ENCODE measurements at regions not wholly inside any gene's neighbourhood (a gene's known extent, or its start where the extent isn't known, plus 50 kb on each side); places are given as distances from the start of the nearest gene placed in this dataset.

DNA sequence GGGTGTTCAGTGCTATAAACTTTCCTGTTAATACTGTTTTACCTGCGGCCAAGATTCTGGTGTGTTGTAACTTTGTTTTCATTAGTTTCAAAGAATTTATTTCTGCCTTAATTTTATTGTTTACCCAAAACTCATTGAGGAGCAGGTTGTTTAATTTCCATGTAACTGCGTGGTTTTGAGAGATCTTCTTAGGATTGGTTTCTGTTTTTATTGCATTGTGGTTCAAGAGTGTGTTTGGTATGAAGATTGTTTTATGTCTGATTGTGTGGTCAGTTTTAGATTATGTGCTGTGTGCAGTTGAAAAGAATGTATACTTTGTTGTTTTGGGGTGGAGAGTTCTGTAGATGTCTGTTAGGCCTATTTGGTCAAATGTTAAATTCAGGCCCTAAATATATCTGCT is 133.5 kb upstream of the GALNT15 start:
- TF ChIP-seq, protein P1, sequence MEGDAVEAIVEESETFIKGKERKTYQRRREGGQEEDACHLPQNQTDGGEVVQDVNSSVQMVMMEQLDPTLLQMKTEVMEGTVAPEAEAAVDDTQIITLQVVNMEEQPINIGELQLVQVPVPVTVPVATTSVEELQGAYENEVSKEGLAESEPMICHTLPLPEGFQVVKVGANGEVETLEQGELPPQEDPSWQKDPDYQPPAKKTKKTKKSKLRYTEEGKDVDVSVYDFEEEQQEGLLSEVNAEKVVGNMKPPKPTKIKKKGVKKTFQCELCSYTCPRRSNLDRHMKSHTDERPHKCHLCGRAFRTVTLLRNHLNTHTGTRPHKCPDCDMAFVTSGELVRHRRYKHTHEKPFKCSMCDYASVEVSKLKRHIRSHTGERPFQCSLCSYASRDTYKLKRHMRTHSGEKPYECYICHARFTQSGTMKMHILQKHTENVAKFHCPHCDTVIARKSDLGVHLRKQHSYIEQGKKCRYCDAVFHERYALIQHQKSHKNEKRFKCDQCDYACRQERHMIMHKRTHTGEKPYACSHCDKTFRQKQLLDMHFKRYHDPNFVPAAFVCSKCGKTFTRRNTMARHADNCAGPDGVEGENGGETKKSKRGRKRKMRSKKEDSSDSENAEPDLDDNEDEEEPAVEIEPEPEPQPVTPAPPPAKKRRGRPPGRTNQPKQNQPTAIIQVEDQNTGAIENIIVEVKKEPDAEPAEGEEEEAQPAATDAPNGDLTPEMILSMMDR (conservative IDR thresholded peaks at IDR 0.05; ENCODE audit: low read depth in 2 of 2), result no peak
- TF ChIP-seq POLR2AphosphoS5 (IDR thresholded peaks at IDR 0.05; ENCODE audit: low read depth), result no peak
- TF ChIP-seq EZH2 (IDR thresholded peaks at IDR 0.05; ENCODE audit: low read depth, unreplicated experiment), result no peak
- TF ChIP-seq, protein P2, sequence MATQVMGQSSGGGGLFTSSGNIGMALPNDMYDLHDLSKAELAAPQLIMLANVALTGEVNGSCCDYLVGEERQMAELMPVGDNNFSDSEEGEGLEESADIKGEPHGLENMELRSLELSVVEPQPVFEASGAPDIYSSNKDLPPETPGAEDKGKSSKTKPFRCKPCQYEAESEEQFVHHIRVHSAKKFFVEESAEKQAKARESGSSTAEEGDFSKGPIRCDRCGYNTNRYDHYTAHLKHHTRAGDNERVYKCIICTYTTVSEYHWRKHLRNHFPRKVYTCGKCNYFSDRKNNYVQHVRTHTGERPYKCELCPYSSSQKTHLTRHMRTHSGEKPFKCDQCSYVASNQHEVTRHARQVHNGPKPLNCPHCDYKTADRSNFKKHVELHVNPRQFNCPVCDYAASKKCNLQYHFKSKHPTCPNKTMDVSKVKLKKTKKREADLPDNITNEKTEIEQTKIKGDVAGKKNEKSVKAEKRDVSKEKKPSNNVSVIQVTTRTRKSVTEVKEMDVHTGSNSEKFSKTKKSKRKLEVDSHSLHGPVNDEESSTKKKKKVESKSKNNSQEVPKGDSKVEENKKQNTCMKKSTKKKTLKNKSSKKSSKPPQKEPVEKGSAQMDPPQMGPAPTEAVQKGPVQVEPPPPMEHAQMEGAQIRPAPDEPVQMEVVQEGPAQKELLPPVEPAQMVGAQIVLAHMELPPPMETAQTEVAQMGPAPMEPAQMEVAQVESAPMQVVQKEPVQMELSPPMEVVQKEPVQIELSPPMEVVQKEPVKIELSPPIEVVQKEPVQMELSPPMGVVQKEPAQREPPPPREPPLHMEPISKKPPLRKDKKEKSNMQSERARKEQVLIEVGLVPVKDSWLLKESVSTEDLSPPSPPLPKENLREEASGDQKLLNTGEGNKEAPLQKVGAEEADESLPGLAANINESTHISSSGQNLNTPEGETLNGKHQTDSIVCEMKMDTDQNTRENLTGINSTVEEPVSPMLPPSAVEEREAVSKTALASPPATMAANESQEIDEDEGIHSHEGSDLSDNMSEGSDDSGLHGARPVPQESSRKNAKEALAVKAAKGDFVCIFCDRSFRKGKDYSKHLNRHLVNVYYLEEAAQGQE (IDR thresholded peaks at IDR 0.05; ENCODE audit: unreplicated experiment), result no peak
- TF ChIP-seq EZH2phosphoT487 (IDR thresholded peaks at IDR 0.05; ENCODE audit: unreplicated experiment), result no peak
- TF ChIP-seq STAT1 (IDR thresholded peaks at IDR 0.05; ENCODE audit: unreplicated experiment), result no peak
- no peak for TF ChIP-seq ZNF331 (CRISPR knock-in tag; IDR thresholded peaks at IDR 0.05; ENCODE audit: low read depth)
